GM12878 (cell line): ENCODE measurements at regions not wholly inside any gene's neighbourhood (a gene's known extent, or its start where the extent isn't known, plus 50 kb on each side); places are given as distances from the start of the nearest gene placed in this dataset.

Experiments used
- ATAC-seq: fragments of 200-7000 bp; cut with Tn5 transposase; 3 replicates; pipeline ENCODE4 v1.9.1; 2020; ENCODE audit warnings: mild to moderate bottlenecking, moderate library complexity
- BruUV-seq: library from RNA; stranded (reverse); fragments of 400-500 nt; replicated peaks from 2 replicates; lab custom pipeline; 2021; lab: Mats Ljungman, UMichigan
- CTCF ChIA-PET: fragments of 300-600 bp; sonication (Branson Sonifier 250); formaldehyde crosslinking; extraction: SDS; loops from one replicate; lab custom pipeline; 2021; ENCODE audit warnings: inconsistent platforms; lab: Yijun Ruan, JAX
- POLR2A ChIA-PET: fragments of 350-600 bp; formaldehyde crosslinking; extraction: SDS; loops from one replicate; lab custom pipeline; 2021; ENCODE audit warnings: inconsistent platforms; lab: Charles Lee
- RAD21 ChIA-PET: fragments of 300-600 bp; sonication (Branson Sonifier 250); formaldehyde crosslinking; loops from one replicate; lab custom pipeline; 2023; ENCODE audit warnings: antibody characterized with exemption; ENCODE audit not compliant: unreplicated experiment; lab: Charles Lee
- SMC1A ChIA-PET: fragments of 300-600 bp; sonication (Branson Sonifier 250); formaldehyde crosslinking; loops from one replicate; lab custom pipeline; 2023; ENCODE audit not compliant: unreplicated experiment, uncharacterized antibody; lab: Charles Lee
- DNase-seq: peaks from one replicate; pipeline ENCODE4 v3.0.0-alpha.2; 2011; ENCODE audit warnings: low read depth, low spot score
- FAIRE-seq: peaks from 3 replicates; lab custom pipeline; 2011; peaks lifted over from hg19 to GRCh38; lab: Jason Lieb, UNC
- H2AFZ ChIP-seq: 2 replicates; pipeline ENCODE4 v1.6.0; 2011; ENCODE audit warnings: low read depth, low read length, control low read depth; ENCODE audit not compliant: control insufficient read depth
- H3K27ac ChIP-seq: 2 replicates; pipeline ENCODE4 v1.5.1; 2011; ENCODE audit warnings: control low read depth; ENCODE audit not compliant: control insufficient read depth, insufficient read depth
- H3K27me3 ChIP-seq, 2 experiments: replicated peaks in 1 of 2; 2 replicates each; pipeline versions ENCODE4 v1.6.0 to v1.6.1; 2011; ENCODE audit warnings: low read length in 1 of 2; ENCODE audit not compliant: control insufficient read depth in 2 of 2, insufficient read depth in 2 of 2
- H3K36me3 ChIP-seq, 2 experiments: 2 replicates each; pipeline ENCODE4 v1.5.1; 2011; ENCODE audit warnings: low read length in 1 of 2; ENCODE audit not compliant: control insufficient read depth in 2 of 2, insufficient read depth in 2 of 2
- H3K4me1 ChIP-seq: 2 replicates; pipeline ENCODE4 v1.6.1; 2011; ENCODE audit warnings: mild to moderate bottlenecking, low read length, moderate library complexity, mixed read lengths; ENCODE audit not compliant: control insufficient read depth, insufficient read depth
- H3K4me2 ChIP-seq: 2 replicates; pipeline ENCODE4 v1.6.0; 2011; ENCODE audit warnings: control low read depth; ENCODE audit not compliant: control insufficient read depth, insufficient read depth
- H3K4me3 ChIP-seq: fragments of 200-600 bp; sonication (generic); 2 replicates; pipeline ENCODE4 v1.5.1; 2016
- H3K79me2 ChIP-seq: 2 replicates; pipeline ENCODE4 v1.6.0; 2011; ENCODE audit warnings: low read length; ENCODE audit not compliant: control insufficient read depth, insufficient read depth
- H3K9ac ChIP-seq: 2 replicates; pipeline ENCODE4 v1.8.0; 2011; ENCODE audit warnings: low read length, control low read depth, mixed read lengths; ENCODE audit not compliant: control insufficient read depth, insufficient read depth
- H3K9me3 ChIP-seq: replicated peaks from 3 replicates; pipeline ENCODE4 v1.5.1; 2011; ENCODE audit warnings: mild to moderate bottlenecking, low read length; ENCODE audit not compliant: control insufficient read depth, insufficient read depth
- H4K20me1 ChIP-seq: 2 replicates; pipeline ENCODE4 v1.6.0; 2011; ENCODE audit not compliant: control insufficient read depth, insufficient read depth
- BMI1 ChIP-seq: fragments of 450-650 bp; IDR thresholded peaks from 2 replicates; pipeline ENCODE4 v1.6.1; 2016; ENCODE audit warnings: mild to moderate bottlenecking, moderate library complexity, borderline replicate concordance
- CHD1 ChIP-seq: IDR thresholded peaks from 2 replicates; pipeline ENCODE4 v1.6.1; 2012; ENCODE audit warnings: low read depth, low read length, improper control_type of control experiment
- CUX1 ChIP-seq: IDR thresholded peaks from 2 replicates; pipeline ENCODE4 v1.6.1; 2012; ENCODE audit warnings: improper control_type of control experiment, low read depth, low read length; ENCODE audit not compliant: insufficient replicate concordance
- JUNB ChIP-seq: IDR thresholded peaks from 2 replicates; pipeline ENCODE4 v1.6.1; 2016; ENCODE audit warnings: antibody characterized with exemption, mild to moderate bottlenecking
- KDM1A ChIP-seq: fragments of 200-600 bp; sonication (generic); IDR thresholded peaks from 2 replicates; pipeline ENCODE4 v1.6.1; 2016; ENCODE audit warnings: borderline replicate concordance
- MYC ChIP-seq: IDR thresholded peaks from 2 replicates; pipeline ENCODE4 v1.6.1; 2011; ENCODE audit warnings: mild to moderate bottlenecking, low read length, moderate library complexity, inconsistent platforms; ENCODE audit not compliant: insufficient read depth, insufficient replicate concordance, insufficient read length, severe bottlenecking
- NFXL1 ChIP-seq: fragments of 450-650 bp; IDR thresholded peaks from 2 replicates; pipeline ENCODE4 v1.6.1; 2017; ENCODE audit warnings: antibody characterized with exemption, mild to moderate bottlenecking, borderline replicate concordance
- POLR2A ChIP-seq: IDR thresholded peaks from 2 replicates; pipeline ENCODE4 v1.6.1; 2011; ENCODE audit warnings: low read depth, mild to moderate bottlenecking, low read length
- SMAD5 ChIP-seq: IDR thresholded peaks from 2 replicates; pipeline ENCODE4 v1.6.1; 2016; ENCODE audit warnings: antibody characterized with exemption, low read depth
- SREBF2 ChIP-seq: IDR thresholded peaks from 2 replicates; pipeline ENCODE4 v1.6.1; 2012; ENCODE audit warnings: mild to moderate bottlenecking, low read length
- WRNIP1 ChIP-seq: IDR thresholded peaks from 2 replicates; pipeline ENCODE4 v1.6.1; 2011; ENCODE audit warnings: low read depth, low read length, improper control_type of control experiment, borderline replicate concordance
- ZNF217 ChIP-seq: fragments of 450-650 bp; IDR thresholded peaks from 2 replicates; pipeline ENCODE4 v1.6.1; 2017; ENCODE audit warnings: antibody characterized with exemption, mild to moderate bottlenecking
- in situ Hi-C: fragments of 300-500 bp; cut with MboI; formaldehyde crosslinking; loops from 9 replicates; pipeline ENCODE4 v1.14.3; 2018; ENCODE audit warnings: mixed read lengths
- intact Hi-C: fragments of 100-400 bp; cut with micrococcal nuclease; formaldehyde crosslinking; loops from one replicate; pipeline ENCODE4 v1.14.2; 2022; ENCODE audit not compliant: unreplicated experiment
- TF ChIP-seq, protein P1 (sequence below): fragments of 450-650 bp; IDR thresholded peaks from 2 replicates; pipeline ENCODE4 v1.6.1; 2016; ENCODE audit warnings: mild to moderate bottlenecking, moderate library complexity, borderline replicate concordance
- TF ChIP-seq, protein P2 (sequence below): IDR thresholded peaks from 2 replicates; pipeline ENCODE4 v1.6.1; 2011; ENCODE audit warnings: mild to moderate bottlenecking, low read depth, low read length, moderate library complexity; ENCODE audit not compliant: insufficient replicate concordance

DNA sequence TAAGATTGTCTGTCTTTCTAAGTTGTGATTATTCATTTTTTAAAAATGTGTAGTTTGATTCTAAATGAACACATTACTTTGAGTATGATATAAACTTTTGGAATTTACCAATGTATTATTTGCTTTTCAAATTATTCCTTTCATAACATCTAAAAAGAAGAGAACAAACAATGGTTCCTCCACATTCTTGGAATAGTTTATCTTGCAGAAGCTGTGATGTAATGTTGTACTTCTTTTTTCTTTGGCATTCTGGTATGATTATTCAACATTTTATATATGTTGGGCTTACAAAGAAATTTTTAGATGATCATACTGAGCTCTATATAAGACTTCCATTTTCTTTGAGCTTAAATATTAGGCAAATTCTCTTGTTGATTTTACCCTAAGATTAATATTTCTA is 419.2 kb downstream of the DIPK2A start:
- DNase-seq (no peak), ATAC-seq (no peak), FAIRE-seq (no peak)
- ChIA-PET RAD21 (no interaction called here), CTCF (no interaction called here), POLR2A (no interaction called here), SMC1A (no interaction called here)
- intact Hi-C loops (no loop called here), in situ Hi-C loops (no loop called here)
- no peaks in the 10 kb centered on the region for H3K79me2 ChIP-seq
- no peak overlapping the region for H3K4me3 ChIP-seq
- H3K4me2 ChIP-seq = no peak overlapping the region
- H3K27ac ChIP-seq = no peak overlapping the region
- no peaks in the 10 kb centered on the region for H4K20me1 ChIP-seq
- no peaks in the 10 kb centered on the region for H3K27me3 ChIP-seq
- no peak overlapping the region for H3K9ac ChIP-seq
- no peaks in the 10 kb centered on the region for H3K4me1 ChIP-seq
- no peaks in the 10 kb centered on the region for H3K9me3 ChIP-seq
- no peak overlapping the region for H2AFZ ChIP-seq
- no peaks in the 10 kb centered on the region for H3K36me3 ChIP-seq
- no TSS peak for BruUV-seq
- TF ChIP-seq BMI1 = no peak
- no peak for TF ChIP-seq POLR2A
- no peak for TF ChIP-seq SREBF2
- no peak for TF ChIP-seq ZNF217
- TF ChIP-seq SMAD5 = no peak
- no peak for TF ChIP-seq WRNIP1
- TF ChIP-seq CHD1 = no peak
- TF ChIP-seq, protein P1, sequence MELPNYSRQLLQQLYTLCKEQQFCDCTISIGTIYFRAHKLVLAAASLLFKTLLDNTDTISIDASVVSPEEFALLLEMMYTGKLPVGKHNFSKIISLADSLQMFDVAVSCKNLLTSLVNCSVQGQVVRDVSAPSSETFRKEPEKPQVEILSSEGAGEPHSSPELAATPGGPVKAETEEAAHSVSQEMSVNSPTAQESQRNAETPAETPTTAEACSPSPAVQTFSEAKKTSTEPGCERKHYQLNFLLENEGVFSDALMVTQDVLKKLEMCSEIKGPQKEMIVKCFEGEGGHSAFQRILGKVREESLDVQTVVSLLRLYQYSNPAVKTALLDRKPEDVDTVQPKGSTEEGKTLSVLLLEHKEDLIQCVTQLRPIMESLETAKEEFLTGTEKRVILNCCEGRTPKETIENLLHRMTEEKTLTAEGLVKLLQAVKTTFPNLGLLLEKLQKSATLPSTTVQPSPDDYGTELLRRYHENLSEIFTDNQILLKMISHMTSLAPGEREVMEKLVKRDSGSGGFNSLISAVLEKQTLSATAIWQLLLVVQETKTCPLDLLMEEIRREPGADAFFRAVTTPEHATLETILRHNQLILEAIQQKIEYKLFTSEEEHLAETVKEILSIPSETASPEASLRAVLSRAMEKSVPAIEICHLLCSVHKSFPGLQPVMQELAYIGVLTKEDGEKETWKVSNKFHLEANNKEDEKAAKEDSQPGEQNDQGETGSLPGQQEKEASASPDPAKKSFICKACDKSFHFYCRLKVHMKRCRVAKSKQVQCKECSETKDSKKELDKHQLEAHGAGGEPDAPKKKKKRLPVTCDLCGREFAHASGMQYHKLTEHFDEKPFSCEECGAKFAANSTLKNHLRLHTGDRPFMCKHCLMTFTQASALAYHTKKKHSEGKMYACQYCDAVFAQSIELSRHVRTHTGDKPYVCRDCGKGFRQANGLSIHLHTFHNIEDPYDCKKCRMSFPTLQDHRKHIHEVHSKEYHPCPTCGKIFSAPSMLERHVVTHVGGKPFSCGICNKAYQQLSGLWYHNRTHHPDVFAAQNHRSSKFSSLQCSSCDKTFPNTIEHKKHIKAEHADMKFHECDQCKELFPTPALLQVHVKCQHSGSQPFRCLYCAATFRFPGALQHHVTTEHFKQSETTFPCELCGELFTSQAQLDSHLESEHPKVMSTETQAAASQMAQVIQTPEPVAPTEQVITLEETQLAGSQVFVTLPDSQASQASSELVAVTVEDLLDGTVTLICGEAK = no peak
- TF ChIP-seq CUX1 = no peak
- TF ChIP-seq MYC = no peak
- TF ChIP-seq KDM1A = no peak
- TF ChIP-seq, protein P2, sequence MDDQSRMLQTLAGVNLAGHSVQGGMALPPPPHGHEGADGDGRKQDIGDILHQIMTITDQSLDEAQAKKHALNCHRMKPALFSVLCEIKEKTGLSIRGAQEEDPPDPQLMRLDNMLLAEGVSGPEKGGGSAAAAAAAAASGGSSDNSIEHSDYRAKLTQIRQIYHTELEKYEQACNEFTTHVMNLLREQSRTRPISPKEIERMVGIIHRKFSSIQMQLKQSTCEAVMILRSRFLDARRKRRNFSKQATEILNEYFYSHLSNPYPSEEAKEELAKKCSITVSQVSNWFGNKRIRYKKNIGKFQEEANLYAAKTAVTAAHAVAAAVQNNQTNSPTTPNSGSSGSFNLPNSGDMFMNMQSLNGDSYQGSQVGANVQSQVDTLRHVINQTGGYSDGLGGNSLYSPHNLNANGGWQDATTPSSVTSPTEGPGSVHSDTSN = no peak
- no peak for TF ChIP-seq NFXL1
- TF ChIP-seq JUNB = no peak
